ENCODE measurements at regions not wholly inside any gene's neighbourhood (a gene's known extent, or its start where the extent isn't known, plus 50 kb on each side); places are given as distances from the start of the nearest gene placed in this dataset.

DNA sequence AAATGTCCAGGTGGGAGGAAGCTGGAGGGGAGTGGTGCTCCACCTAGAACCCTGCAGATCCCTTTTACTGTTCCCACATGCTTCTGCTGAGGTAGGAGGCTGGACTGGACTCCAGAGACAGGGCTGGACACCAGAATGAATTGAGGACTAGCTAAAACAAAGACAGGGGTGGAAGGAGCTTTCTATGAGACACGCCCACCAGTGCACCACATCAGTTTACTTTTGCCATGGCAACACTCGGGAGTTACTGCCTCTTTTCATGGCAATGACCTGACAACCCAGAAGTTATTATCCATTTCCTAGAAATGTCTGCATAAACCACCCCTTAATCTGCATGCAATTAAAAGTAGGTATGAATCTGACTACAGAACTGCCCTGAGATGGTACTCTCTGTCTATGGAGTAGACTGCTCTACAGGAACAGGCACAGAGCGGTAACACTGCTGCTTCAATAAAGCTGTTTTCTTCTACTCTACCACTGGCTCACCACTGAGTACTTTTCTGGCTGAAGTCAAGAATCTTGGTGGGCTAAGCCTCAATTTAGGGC lies 211.7 kb downstream of the TFAP2C start:
- DNase-seq = no peak

DNA sequence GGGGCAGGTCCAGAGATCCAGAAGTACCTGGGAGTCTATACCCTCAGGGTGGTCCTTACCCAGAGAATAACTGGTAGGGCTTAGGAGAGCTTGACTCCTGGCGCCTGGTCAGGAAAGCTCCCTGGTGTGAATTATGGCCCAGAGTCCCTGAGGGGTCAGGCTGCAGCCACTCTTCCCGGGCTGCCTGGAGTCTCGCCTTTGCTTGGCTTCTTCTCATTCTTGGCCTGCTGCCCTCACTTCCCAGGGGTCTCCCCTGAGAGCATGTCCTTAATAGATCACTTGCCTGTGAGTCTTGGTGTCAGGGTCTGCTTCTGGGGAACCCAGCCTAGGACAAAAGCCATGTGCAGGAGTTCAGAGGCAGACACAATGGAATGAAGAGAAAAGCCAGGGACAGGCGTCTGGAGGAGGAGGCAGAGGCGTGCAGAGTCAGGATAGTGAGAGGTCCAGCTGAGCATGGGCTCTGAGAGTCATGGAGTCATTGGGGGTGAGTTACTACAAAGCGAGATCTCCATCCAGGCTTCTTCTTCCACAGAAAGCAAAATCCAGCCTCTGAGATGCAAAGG lies 212.3 kb downstream of the TFAP2C start:
- DNase-seq = no peak

- no peak for DNase-seq
These were observed 212.9 kb downstream of the TFAP2C start for GRCh38 chr20:56842056-56842455.

DNA sequence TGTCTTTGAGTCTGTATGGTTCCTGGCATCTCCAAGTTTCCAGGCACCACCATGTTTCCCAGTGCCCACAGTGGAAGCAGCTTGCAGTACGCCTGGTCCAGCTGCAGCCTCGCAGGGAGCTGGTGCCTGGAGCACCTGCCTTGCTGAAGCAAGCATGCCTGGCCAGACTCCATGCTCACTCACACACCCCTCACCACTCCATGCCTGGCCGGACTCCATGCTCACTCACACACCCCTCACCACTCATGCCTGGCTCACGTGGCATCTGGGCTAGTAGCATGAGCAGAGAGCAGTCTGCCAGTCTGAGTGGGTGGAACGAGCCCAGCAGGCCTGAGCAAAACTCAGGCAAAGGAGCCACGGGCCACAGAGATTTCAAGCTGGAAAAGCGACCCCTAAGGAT lies 214.3 kb downstream of the TFAP2C start:
- DNase-seq = no peak

DNA sequence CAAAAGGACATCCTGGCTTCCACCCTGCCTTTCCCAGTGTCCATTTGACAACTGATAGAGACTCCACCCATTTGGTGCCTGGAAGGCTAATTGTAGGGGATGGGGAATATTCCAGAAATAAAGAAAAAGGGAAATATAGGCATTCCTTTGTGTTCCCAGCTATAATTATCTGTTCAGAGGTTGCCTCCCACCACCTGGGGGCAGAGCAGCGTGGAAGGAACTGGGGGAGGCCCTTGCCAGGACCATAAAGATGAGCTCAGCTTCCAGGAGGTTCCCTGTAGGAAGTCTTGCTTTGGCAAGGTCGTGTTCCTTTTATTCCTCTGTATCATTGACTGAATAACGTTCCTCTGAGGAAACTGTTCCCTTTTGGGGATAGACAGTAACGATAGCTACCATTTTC lies 214.7 kb downstream of the TFAP2C start:
- no peak for DNase-seq

DNA sequence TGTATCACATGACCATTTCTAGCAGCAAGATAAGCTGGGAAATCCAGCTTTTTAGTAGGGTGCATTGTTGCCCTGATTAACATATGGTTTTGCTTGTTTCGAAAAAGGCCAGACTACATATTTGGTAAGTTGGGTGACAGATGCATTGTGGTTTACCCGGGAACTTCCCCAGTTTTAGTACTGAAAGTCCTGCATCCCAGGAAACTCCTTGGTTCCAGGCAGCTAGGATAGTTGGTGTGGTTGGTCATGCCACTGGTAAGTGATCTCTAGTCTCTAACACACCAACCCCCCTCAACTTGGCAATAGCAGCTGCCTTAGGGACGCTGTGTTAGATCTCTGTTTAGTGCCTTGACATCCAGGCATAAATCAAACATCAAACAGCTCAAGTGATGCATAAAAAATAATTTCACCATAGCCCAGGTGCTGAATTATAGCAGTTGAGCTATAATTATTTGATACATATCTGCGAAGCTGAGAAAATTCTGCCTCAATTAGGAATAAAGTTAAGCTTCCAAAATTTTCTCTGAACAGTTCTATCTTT lies 216.5 kb downstream of the TFAP2C start:
- no peak for DNase-seq

- DNase-seq = no peak
These were observed 219.5 kb downstream of the TFAP2C start for GRCh38 chr20:56848561-56848960.

GRCh38 chr20:56851552-56851951 lies 222.4 kb downstream of the TFAP2C start:
- no peak for DNase-seq

GRCh38 chr20:56855708-56856107 lies 226.6 kb downstream of the TFAP2C start:
- no peak for DNase-seq

DNA sequence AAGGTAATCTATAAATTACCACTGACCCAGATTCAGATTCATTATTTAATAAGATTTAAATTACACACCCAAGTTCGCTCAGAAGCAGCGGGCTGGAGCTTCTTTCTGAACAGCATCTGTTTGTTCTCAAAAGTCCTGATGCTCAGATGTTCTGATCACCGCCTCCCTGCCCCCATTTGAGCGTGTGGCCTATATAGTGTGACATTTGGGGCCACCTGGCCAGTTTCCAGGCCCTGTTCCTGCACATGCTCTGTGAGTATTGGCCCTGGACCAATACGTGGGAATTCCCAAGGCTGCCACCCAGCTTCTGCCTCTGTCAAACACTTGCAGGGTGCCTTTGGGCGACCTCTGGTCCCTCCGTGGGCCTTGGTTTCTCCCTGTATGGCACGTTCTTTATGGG lies 228.8 kb downstream of the TFAP2C start:
- DNase-seq = no peak

DNA sequence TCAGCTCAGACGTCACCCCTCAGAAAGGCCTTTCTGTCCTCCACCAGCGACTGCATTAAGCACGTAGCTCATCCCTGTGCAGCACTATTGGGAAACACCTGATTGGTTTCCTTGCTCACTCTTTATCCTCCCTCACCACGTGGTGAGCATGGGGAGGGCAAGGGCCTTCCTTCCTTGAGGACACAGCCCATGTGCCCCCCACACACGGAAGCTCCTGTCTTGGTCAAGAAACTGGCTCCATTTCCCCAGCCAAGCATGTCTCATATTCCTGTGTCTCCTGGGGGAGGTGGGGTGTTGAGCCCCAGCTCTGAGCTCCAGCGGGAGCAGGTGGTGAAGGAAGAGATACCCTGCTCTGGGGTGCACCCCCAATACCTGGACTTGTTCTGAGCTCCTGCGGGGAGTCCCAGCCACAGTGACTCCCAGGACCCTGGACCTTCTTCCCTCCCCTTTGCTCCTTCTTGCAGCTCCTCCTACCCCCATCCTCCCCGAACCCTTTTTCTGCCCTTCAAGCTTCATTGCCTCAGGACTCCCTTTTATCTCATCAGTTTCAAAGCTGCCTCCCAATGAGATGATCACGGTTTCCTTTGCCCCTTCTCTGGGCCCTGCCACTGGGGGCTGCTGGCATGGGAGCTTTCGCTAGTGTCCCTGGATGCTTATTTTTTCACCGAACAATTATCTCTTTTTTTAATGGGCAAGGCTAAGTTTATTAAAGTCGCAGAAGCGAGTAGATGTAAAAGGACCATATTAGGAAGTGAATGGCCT lies 230.1 kb downstream of the TFAP2C start:
- no peak for DNase-seq

DNA sequence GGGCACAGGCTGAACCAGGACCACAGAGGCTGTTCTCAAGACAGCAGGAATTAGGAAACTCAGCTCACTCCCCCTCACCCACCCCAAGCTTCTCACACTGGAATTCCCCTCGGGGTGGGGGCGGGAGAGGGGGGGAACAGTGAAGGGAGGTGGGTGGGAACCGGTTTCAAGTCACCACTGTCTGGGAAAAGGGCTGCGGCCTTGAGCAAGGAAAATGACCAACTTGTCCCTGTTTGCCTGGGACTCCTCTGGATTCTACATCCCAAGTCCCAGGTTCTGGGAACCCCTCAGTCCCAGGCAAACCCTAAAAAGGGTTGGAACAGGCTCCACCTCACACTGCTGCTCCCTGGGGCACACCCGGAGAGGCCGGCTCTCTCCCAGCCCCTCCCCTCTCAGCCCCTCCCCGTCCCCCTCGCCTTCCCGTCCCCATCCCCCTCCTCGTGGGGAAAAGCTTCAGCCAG lies 230.7 kb downstream of the TFAP2C start:
- no peak for DNase-seq

- DNase-seq = no peak
These were observed 231.3 kb downstream of the TFAP2C start for GRCh38 chr20:56860413-56860812.

- no peak for DNase-seq
These were observed 232.5 kb downstream of the TFAP2C start for GRCh38 chr20:56861590-56861989.

- no peak for DNase-seq
These were observed 235.9 kb downstream of the TFAP2C start for GRCh38 chr20:56865055-56865454.

DNA sequence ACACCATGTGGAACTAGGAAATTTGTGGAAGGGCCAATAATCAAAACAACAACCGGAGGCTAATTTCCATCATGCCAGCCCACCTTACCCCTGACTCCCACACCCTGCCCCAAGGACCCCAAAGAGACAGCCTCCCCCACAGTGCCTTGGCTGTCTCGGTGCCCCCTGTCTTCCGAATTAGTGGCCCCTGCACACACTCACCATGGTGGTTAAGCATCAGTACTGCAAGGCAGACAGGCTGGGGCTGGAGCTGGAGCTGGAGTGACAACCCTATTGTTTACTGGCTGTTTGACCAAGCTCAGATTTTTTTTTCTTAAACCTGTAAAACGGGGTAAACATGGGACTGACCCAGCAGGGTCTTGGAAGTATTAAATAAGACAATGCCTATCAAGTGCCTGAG lies 238.0 kb downstream of the TFAP2C start:
- no peak for DNase-seq

DNA sequence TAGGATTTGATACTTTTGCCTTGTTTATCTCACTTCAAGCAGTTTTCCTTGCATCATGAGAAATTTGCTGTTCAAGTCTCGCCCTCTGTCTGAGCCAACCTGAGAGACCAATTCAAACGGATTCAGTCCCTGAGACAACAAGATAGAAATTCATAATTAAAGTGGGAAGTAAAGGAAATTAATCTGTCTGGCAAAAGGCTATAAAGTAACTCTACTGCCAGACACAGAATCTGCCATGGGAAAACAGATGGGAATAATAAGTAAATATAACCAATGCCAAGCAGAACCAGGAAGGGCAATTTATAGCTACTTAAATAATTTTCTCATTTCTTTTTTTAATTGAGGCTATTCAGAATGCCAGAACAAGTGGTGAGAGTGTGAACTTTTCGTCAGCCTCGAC lies 239.6 kb downstream of the TFAP2C start:
- DNase-seq = no peak

DNA sequence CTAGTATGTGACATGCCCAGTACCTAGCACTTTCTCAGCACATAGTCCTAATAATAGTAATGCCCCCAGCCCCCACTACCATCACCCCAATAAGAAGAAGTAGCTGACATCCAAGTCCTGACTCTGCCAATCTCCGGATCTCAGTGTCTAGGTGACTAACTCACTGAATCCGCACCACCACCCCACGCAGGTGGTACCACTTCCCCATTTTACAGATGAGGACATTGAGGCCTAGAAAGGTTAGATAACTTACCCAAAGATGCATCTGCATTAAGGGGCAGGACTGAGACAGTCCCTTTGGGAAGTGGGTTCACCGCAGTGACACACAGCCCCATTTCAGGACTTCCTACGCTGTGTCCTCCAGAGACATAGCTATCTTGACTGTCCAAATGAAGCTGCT lies 241.2 kb downstream of the TFAP2C start:
- no peak for DNase-seq

- DNase-seq = no peak
These were observed 242.6 kb downstream of the TFAP2C start for GRCh38 chr20:56871691-56872090.

DNA sequence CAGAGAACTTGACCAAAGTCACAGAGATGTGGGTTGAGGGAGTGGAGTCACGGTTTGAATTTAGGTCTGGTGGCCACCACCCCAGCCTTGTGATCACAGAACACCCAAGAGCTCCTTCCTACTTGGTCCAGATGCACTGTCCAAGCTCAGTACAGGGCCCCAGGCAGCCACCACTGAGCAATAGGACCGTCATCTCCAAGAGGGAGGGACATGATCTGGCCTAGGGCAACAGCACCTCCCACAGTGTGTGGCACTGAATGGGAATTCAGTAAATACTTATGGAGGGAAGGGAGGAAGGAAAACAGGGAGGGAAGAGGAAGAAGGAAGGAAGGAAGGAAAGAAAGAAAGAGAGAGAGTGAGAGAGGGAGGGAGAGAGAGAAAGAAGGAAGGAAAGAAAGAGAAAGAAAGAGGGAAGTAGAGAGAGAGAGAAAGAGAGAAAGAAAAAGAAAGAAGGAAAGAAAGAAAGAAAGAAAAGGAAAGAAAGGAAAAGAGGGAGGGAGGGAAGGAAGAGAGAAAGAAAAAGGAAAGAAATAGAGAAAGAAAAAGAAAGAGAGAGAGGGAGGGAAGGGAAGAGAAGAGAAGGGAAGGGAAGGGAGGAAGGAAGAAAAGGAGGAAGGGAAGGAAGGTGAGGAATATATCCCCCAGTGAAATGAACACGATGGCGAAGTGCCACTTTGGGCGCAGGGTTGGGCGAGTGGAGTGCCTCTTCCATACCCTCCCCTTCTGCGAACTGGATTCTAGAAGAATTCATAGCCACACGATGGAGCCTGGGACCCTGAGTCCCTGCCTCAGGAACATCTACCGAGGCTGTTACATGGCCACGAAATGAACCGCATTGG lies 243.7 kb downstream of the TFAP2C start:
- DNase-seq = no peak

DNA sequence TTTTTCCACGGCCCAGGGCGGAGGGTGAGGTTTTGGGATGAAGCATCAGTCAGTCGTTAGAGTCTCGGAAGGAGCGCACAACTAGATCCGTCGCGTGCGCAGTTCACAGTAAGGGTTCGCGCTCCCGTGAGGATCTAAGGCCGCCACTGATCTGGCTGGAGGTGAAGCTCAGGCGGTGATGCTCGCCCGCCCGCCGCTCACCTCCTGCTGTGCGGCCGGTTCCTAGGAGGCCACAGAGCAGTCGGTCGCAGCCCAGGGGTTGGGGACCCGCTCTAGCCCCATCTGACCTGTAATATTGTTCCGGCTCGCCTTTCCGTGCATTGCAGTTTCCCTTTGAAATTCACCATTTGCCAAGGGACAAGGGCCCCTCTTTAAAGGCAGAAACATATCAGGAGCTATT lies 244.7 kb downstream of the TFAP2C start:
- no peak for DNase-seq

- no peak for DNase-seq
These were observed 246.1 kb downstream of the TFAP2C start for GRCh38 chr20:56875052-56875659.

GRCh38 chr20:56875803-56876202 lies 246.7 kb downstream of the TFAP2C start:
- no peak for DNase-seq
